GM21515 (cell line): ENCODE measurements at regions not wholly inside any gene's neighbourhood (a gene's known extent, or its start where the extent isn't known, plus 50 kb on each side); places are given as distances from the start of the nearest gene placed in this dataset.

Source experiments
- ATAC-seq: cut with Tn5 transposase; IDR thresholded peaks from one replicate; pipeline ENCODE4 v1.9.1; 2021; ENCODE audit not compliant: unreplicated experiment

DNA sequence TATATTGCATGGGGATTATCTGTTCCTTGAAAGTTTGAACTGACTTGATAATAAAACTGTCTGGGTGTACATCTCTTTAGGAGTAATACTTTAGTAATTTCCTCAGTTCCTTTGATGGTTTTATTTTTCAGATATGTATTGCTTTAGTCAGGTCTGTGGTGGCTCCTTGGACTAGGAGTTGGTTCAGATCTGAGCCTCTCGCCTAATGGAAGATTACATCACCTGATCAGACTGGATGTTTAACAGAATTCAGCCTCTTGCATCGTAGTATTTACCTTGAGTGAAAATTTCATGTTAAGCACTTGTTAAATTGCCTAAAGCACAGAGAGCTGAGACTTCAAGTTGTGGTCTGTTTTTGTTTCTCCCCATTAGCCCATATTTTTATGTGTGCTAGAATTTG lies 267.3 kb downstream of the MAP2K4 start:
- ATAC-seq, result no peak

DNA sequence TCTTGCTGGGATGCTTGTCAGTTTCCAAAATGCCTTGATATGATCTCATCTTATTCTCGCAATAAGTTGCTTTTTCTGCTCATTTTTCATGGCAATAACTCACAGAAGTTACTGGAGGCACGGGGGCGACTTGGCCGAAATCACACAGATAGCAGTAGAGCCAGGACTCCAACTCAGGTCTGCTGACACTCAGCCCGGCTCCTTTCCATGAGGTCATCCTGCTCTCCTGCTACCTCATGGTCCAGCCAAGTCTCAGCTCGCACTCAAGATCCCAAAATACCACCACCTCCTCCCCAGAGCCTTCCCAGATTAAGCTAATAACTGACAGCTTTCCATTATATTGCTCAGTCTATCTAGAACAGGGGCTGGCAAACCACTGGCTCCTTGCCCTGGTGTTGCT lies 269.5 kb downstream of the MAP2K4 start:
- no peak for ATAC-seq

DNA sequence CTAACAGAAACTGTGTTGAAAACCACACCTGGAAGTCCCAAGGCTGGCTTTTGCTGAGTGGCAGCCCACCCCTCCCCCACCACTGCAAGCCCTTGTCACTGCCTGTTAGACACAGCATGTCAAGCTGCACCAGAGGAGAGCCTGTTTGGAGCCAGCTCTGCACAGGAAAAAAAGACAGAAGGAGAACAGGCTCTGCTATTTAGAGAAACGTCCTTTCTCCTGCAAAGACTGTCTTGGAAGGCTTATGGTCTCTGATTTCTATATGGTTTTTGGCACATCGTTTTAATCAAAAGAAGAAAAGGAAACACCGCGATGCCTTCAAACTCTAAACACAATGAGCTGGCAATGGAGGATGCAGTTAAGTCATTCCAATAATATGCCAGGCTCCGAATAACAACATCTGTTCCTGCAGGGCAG lies 275.5 kb downstream of the MAP2K4 start:
- no peak for ATAC-seq

DNA sequence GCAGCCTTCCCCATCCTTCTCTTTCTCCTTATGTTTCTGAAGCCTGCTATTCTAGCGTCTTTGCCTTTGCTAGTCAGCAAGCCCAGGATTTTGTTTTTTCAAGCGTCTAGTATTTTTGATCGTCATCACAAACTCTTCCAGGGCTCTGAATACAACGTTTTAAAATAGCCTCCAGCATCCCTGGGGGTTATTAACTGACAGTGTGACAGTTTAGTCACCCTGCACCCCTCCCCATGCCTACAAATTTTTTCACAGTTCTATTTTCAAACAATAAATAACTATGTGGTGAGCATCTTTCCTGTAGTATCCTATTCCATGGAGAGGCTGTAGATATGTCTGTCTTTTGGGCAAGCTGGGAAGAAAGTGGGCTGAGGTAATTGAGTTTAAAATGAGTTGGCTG lies 280.9 kb downstream of the MAP2K4 start:
- no peak for ATAC-seq

DNA sequence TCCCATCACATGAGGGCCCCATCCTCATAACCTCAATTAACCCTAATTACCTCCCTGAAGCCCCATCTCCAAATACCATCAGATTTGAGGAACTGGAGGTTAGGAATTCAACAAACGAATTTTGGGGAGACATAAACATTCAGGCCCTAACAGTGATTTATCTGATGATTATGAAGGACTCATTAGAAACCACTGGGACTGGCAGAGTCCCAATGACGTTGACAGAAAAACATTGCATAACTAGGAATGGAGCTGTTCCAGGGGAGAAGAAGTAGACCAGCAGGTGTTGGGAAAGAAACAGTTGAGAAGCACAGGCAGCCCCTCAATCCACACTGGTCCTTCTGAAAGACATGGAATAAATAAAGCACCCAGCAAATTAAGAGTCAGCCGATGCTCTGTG lies 282.0 kb downstream of the MAP2K4 start:
- no peak for ATAC-seq

DNA sequence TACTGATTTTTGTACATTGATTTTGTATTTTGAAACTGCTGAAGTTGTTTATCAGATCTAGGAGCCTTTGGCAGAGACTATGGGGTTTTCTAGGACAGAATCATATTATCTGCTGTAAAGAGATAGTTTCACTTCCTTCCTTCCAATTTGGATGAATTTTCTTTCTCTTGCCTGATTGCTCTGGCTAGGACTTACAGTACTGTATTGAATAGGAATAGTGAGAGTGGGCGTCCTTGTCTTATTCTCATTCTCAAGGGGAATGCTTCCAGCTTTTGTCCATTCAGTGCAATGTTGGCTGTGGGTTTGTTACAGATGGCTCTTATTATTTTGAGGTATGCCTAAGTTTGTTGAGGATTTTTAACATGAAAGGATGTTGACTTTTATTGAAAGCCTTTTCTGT lies 290.1 kb downstream of the MAP2K4 start:
- no peak for ATAC-seq

DNA sequence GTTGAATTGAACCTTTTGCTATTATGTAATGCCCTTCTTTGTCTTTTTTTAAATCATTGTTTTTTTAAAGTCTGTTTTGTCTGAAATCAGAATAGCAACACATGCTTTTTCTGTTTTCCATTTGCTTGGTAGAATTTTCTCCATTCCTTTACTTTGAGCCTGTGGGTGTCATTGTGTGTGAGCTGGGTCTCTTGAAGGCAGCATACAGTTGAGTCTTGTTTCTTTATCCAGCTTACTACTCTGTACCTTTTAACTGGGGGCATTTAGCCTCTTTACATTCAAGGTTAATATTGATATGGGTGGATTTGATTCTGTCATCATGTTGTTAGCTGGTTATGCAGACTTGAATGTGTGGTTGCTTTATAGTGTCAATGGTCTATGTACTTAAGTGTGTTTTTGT lies 292.0 kb downstream of the MAP2K4 start:
- ATAC-seq, result no peak

DNA sequence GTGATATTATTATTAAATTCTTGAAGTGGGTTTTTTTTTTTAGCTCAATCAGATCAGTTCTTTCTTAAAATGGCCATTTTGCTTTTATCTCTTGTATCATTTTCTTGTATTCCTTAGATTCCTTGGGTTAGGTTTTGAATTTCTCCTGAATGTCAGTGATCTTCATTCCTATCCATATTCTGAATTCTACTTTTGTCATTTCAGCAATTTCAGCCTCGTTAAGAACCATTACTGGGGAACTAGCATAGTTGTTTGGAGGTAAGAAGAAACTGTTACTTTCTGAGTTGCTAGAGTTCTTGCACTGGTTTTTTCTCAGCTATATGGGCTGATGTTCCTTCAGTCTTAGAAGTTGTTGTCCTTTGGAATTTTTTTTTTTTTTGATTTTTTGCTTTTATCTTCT lies 293.1 kb downstream of the MAP2K4 start:
- no peak for ATAC-seq

DNA sequence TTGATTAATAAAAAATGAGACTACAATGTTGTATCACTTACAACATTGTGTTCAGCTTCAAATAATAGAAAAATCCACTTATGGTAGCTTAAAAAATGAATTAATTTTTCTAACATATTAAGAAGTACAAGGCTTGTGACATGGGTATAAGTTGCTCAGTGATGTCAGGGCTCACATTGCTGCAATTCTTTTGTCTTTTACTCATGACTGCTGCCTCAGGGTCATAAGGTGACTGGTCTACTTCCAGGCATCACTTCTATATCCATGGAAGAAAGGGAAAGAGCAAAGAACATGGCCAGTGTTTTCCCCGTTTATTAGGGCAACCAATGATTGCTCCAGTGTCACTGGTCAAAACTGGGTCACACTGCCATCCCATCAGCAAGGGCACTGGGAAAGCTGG lies 295.3 kb downstream of the MAP2K4 start:
- ATAC-seq, result no peak

DNA sequence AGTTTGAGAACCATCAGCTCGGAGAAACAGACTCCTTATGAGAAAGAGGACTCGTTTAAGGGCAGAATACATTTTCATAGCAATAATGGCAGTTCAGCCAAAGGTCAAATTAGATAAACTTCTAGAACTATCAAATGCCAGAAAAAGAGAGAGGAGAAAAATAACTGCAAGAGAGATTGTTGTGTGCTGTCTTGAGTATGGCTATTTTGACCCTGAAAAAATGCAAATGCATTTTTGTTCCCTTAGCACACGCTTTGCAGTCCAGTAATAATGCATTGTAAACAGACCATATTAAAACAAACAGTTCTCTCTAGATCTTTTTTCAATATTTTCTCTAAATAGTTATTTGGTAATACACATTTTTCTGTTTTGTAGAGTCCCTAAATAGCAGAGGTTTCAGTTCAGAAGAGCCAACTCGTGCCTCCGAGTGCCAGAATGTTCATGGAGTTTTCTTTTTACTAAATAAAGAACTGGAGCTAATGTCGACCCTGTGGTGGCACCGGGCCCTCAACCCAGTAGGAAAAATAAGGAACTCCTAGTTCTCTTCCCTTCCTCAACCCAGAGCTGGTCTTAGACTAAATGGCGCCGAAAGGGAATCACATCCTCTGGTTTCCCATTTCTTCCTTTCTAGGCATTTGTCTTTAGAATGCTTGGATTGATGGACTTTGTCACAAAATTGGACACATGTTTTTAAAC lies 298.0 kb downstream of the MAP2K4 start:
- ATAC-seq, result no peak

DNA sequence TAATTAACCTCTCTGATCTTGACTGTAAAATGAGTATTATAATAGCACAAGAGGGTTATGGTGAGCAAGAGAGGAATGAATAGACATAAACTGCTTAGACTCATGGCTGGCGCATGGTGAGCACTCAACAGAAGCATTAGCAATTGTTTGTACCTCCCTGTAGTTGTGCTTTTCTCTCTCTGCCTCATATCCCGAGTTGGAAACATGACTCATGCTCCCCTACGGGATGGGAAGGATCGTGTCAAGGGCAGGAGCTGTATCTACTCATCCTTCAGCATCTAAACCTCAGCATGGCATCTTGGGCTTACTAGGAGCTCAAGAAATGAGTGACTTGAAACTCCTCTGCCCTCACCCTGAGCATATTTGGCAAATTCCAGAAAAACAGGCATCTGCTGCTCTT lies 299.6 kb downstream of the MAP2K4 start:
- ATAC-seq, result no peak

DNA sequence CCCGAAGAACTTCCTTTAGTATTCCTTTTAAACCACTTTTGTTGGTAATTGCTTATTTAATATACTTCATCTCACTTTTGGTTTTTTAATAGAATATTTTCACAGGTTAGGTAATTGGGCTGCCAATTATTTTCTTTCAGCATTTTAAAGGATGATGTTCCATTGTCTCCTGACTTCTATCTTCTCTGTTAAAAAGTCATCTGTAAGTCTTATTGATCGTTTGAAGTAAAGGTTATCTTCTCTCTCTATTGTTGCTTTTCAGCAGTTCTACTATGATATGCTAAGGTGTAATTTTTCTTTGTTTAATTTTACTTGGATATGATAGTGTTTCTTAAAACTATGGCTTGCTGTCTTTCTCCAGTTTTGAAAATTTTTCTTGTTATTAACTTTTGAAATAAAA lies 307.5 kb downstream of the MAP2K4 start:
- no peak for ATAC-seq

DNA sequence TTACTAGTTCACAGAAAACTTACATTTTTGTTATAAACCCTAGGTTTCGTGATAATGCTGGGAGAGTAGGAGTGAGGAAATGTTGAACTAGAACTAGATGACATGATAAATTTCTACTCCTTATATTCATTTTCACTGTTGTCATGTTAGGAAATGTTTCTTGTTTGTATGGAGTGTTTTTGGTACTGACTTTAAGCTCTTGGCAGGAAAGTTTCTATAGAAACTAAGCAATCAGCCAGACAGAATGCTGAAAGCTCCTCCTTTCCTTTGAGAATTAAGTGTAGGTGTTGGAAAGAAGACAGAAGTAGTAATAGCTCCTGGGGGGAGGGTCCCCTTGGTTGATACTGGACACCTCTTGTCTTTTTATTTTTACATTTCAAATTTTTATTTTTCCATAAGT lies 309.8 kb downstream of the MAP2K4 start:
- no peak for ATAC-seq

DNA sequence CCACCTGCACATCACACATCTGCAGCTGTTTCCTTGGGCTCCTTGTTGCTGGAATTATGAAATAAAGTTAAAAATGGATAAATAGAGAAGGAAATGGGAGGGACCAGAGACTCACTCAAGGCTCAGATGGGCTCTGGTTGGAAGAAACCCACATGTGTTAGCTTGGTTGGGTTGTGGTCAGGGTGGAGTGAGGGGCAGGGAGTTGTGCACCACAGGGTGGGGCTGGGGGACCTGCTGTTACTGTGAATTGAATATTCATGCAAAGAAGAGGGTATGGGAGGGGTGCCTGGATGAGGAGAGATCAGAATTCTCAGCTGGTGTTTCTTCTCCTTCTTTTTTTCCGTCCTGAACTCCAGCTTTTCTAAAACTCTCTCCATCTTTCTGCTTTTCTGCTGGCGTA lies 320.7 kb downstream of the MAP2K4 start:
- no peak for ATAC-seq

DNA sequence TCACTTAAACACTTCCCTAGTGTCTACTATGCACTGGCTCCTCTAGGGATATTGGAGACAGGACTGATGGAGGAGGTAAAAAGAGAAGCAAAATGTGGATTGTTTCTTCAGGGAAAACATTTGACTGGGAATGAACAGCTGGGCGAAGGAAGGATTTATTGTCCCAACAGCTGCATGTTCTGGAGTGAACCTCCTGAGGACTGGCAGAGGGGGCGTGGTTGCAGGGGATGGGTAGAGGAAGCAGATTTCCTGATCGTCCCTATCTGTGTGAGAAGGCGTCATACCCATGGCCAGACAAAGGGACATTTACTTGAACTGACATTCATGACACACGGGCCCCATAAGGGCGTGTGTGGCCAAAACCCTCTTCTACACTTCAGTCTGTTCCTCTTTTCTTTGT lies 321.5 kb downstream of the MAP2K4 start:
- ATAC-seq, result no peak

DNA sequence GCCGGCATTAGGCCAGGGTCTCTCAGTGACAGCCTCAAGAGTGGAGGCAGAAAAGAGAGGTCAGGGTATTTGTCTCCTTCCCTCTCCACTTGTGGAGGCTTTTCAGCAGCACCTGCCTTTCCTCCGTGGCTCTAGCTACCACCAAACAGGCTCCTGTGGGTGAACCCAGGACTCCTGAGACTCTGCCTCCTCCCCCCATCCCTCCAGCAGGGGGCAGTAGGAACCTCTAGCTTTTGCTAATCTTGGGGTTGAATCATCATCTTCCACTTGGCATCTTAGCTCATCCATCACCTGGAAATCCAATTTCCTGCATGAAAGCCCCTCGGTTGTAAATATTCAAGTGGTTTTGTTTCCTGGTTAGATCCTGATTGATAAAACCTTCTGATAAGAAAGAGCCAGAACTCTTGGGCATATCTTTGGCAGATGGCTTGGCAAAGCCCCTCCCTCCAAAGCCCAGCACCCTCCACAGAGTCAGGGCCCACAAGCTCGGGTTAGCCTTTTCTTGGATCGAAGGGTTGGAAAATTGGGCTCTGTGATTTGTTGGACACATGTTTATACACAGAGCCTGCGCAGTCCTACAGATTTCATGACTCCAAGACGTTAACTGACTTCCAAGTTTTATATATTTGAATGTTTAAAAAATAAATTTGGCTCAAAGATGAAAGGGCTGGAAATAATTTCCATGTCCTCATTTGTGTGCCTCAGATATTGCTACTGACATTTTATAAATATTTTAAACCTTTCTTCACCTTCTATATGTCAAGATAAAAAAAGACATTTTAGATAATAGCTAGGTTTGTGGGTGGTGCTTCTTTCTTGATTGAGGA lies 322.1 kb downstream of the MAP2K4 start:
- ATAC-seq, result no peak

DNA sequence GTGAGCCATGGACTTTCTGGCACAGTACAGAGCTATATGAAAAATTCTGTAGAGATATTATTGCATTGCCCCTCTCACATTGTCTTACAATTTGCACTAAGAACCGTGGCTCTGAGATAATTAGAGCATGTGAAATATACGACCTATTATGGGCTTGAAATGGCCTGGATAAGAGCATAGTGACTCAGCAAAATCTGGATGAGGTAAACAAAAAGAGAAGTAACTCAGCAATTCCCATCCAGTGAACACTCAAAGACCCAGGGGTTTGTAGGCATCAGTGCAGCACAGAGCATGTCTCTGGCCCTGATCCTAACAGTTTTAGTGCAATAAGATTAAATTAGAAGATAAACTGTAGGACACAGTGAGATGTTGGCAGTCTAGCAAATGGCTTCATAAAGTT lies 317.2 kb upstream of the MYOCD start:
- no peak for ATAC-seq

DNA sequence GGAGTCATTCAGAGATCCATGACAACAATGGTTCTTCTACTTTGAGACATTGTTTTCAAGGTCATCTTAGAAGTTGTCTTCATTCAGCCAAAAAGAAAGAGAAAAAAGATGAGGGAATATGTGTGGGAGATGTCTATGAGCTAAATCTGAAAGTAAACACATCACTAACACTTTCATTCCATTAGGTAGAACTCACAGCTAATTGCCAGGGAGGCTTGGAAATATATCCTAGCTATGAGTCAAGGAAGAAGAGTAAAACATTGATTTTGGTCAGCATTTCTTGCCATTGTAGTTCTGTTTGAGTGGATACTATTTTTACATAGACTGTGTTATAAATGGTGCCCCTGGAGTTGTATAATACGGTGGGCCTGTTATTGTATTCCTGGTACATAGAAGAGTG lies 316.4 kb upstream of the MYOCD start:
- ATAC-seq, result no peak

DNA sequence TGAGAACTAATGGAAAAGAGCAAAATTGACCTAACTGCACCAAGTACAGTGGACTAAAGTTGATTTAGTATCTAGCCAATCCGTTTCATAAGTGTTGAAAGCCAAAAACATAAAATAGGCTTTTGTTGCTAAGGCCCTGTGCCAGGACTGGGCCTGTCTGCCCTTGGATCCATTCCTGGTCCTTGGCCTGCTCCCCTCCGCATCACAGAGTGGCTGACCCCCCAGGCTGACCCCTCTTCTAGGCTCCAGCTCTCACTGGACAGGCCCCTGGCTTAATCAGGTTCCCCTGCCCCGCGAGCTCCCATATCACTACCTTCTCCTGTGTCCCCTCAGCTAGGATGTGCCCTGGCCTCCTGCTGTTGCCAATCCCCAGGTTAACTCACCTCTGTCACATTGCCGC lies 313.6 kb upstream of the MYOCD start:
- no peak for ATAC-seq

DNA sequence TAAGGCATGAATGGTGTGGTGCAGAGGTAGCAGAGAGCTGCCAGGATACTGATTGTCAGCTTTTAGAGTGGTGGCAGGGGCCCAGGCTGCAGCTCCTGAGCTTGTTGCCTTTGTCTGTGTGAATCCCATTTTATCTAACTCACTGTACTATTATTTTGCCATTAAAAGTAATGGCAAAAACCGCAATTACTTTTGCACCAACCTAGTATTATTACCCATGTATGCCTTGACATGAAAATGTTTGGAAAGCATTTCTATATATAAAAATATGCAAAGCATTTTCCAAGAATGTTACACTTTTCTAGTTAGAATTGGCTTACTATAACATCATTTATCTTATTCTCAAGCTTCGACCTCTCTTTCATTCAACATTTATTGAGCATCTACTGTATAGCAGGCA lies 308.1 kb upstream of the MYOCD start:
- ATAC-seq, result no peak

DNA sequence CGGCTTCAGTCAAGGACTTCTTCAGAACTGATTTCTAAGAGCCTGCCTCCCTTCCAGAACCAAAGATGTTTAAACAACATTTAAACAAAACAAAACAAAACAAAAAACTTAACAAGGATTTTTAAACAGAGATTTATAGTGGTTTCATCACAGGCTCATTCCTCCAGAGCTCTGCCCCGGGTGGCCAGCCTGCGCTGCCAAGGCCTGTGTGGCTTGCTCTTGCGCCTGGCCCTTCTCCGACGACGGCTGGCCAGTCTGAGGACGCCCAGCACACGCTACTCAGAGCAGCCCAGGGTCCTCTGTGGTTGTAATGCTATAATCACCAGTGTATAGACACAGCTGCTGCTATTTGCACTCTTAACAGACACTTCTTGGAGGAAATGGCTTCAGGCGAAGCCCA lies 307.2 kb upstream of the MYOCD start:
- ATAC-seq, result no peak

DNA sequence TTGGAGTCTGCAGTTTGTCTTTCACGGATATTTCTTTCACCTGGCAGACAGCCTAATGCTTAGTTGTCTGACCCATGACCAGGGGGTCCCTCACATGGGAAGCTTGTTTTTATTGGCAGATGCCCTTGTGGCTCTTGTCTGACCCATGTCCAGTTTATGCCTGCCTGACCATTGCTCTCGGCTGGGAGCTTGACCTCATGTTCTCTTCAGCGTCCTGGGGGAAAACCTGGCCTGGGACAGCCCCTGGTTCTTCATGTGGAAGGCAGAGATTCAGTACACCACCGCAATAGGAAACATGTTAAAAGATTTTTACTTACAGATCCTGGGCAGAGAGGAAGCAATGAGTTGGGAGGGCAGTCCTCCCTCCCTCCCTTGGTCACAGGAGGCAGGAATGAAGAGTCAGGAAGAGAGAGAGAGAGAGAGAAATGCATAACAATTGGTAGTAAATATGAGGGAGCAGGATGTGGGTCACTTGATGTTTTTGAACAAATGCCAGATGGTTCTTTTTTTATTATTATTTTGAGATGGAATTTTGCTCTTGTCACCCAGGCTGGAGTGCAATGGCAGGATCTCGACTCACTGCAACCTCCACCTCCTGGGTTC lies 302.7 kb upstream of the MYOCD start:
- no peak for ATAC-seq
